GM18498 (cell line): ENCODE measurements at regions not wholly inside any gene's neighbourhood (a gene's known extent, or its start where the extent isn't known, plus 50 kb on each side); places are given as distances from the start of the nearest gene placed in this dataset.

Experiments
- ATAC-seq: cut with Tn5 transposase; IDR thresholded peaks from one replicate; pipeline ENCODE4 v1.9.1; 2021; ENCODE audit warnings: mild to moderate bottlenecking, moderate library complexity; ENCODE audit not compliant: unreplicated experiment

GRCh38 chr9:106724566-106724965 lies 138.4 kb upstream of the ZNF462 start:
- ATAC-seq = no peak

GRCh38 chr9:106726070-106726815 lies 136.7 kb upstream of the ZNF462 start:
- ATAC-seq = no peak

- ATAC-seq = no peak
Measured at GRCh38 chr9:106727969-106728368, 135.0 kb upstream of the ZNF462 start.

- no peak for ATAC-seq
Measured at GRCh38 chr9:106728860-106729259, 134.1 kb upstream of the ZNF462 start.

GRCh38 chr9:106731910-106732309 lies 131.1 kb upstream of the ZNF462 start:
- ATAC-seq = no peak

- ATAC-seq = no peak
Measured at GRCh38 chr9:106733828-106734380, 129.1 kb upstream of the ZNF462 start.

GRCh38 chr9:106737516-106737915 lies 125.5 kb upstream of the ZNF462 start:
- ATAC-seq = no peak

GRCh38 chr9:106738109-106738508 lies 124.9 kb upstream of the ZNF462 start:
- no peak for ATAC-seq

GRCh38 chr9:106745457-106745856 lies 117.5 kb upstream of the ZNF462 start:
- no peak for ATAC-seq

GRCh38 chr9:106745876-106746275 lies 117.1 kb upstream of the ZNF462 start:
- no peak for ATAC-seq

- ATAC-seq = no peak
Measured at GRCh38 chr9:106751681-106752080, 111.3 kb upstream of the ZNF462 start.

GRCh38 chr9:106752581-106752980 lies 110.4 kb upstream of the ZNF462 start:
- no peak for ATAC-seq

GRCh38 chr9:106753155-106753671 lies 109.8 kb upstream of the ZNF462 start:
- peak; percentile 88 for ATAC-seq

- no peak for ATAC-seq
Measured at GRCh38 chr9:106755736-106756135, 107.2 kb upstream of the ZNF462 start.

- ATAC-seq = no peak
Measured at GRCh38 chr9:106757514-106757913, 105.5 kb upstream of the ZNF462 start.

GRCh38 chr9:106758911-106759310 lies 104.1 kb upstream of the ZNF462 start:
- ATAC-seq = peak; percentile 94

GRCh38 chr9:106761493-106761892 lies 101.5 kb upstream of the ZNF462 start:
- ATAC-seq = no peak

- no peak for ATAC-seq
Measured at GRCh38 chr9:106766616-106767015, 96.3 kb upstream of the ZNF462 start.

- ATAC-seq = no peak
Measured at GRCh38 chr9:106769331-106769730, 93.6 kb upstream of the ZNF462 start.

- ATAC-seq = no peak
Measured at GRCh38 chr9:106771608-106772007, 91.4 kb upstream of the ZNF462 start.

- ATAC-seq = no peak
Measured at GRCh38 chr9:106772523-106773290, 90.3 kb upstream of the ZNF462 start.

GRCh38 chr9:106773750-106774149 lies 89.2 kb upstream of the ZNF462 start:
- no peak for ATAC-seq
